Endothelial cell of umbilical vein (primary cell): ENCODE measurements at regions not wholly inside any gene's neighbourhood (a gene's known extent, or its start where the extent isn't known, plus 50 kb on each side); places are given as distances from the start of the nearest gene placed in this dataset.

ENCODE experiments used
- EZH2 ChIP-seq: IDR thresholded peaks from 2 replicates; pipeline ENCODE4 v1.6.1; 2012; ENCODE audit warnings: borderline replicate concordance, low read depth, mild to moderate bottlenecking, moderate library complexity, low read length, inconsistent platforms; ENCODE audit not compliant: severe bottlenecking
- FOS ChIP-seq: IDR thresholded peaks from 2 replicates; pipeline ENCODE4 v1.6.1; 2011; ENCODE audit warnings: mild to moderate bottlenecking, low read length, moderate library complexity, borderline replicate concordance; ENCODE audit not compliant: insufficient read depth
- GATA2 ChIP-seq: IDR thresholded peaks from 2 replicates; pipeline ENCODE4 v1.7.0; 2011; ENCODE audit warnings: low read depth, mild to moderate bottlenecking, moderate library complexity, mixed read lengths, low read length; ENCODE audit not compliant: insufficient read length, insufficient read depth
- JUN ChIP-seq: IDR thresholded peaks from 2 replicates; pipeline ENCODE4 v1.6.1; 2011; ENCODE audit warnings: borderline replicate concordance, low read depth; ENCODE audit not compliant: insufficient read length, insufficient read depth
- MAX ChIP-seq: IDR thresholded peaks from 2 replicates; pipeline ENCODE4 v1.6.1; 2011; ENCODE audit not compliant: insufficient read depth, insufficient read length
- MYC ChIP-seq: IDR thresholded peaks from one replicate; pipeline ENCODE4 v1.6.1; 2011; ENCODE audit warnings: mild to moderate bottlenecking, low read depth, low read length
- POLR2A ChIP-seq: IDR thresholded peaks from 2 replicates; pipeline ENCODE4 v1.6.1; 2012; ENCODE audit warnings: low read depth, mild to moderate bottlenecking, control low read depth, low read length
- POLR2AphosphoS5 ChIP-seq: IDR thresholded peaks from 2 replicates; pipeline ENCODE4 v1.6.1; 2012; ENCODE audit warnings: low read depth, mild to moderate bottlenecking, control low read depth, low read length, moderate library complexity; ENCODE audit not compliant: insufficient read depth
- TF ChIP-seq, protein P1 (sequence below), 2 donors: IDR thresholded peaks; 1 replicate in 1 of 2; 2 replicates in 1 of 2; pipeline ENCODE4 v1.5.1; 2011; ENCODE audit warnings: low read length in 2 of 2, mild to moderate bottlenecking in 2 of 2, moderate library complexity in 2 of 2, control low read depth in 1 of 2, inconsistent platforms in 1 of 2, low read depth in 1 of 2; ENCODE audit not compliant: insufficient read depth in 1 of 2; ENCODE audit errors: extremely low read depth in 1 of 2

GRCh38 chr2:176582990-176583481, 313.8 kb downstream of the MTX2 start:
- TF ChIP-seq, protein P1, sequence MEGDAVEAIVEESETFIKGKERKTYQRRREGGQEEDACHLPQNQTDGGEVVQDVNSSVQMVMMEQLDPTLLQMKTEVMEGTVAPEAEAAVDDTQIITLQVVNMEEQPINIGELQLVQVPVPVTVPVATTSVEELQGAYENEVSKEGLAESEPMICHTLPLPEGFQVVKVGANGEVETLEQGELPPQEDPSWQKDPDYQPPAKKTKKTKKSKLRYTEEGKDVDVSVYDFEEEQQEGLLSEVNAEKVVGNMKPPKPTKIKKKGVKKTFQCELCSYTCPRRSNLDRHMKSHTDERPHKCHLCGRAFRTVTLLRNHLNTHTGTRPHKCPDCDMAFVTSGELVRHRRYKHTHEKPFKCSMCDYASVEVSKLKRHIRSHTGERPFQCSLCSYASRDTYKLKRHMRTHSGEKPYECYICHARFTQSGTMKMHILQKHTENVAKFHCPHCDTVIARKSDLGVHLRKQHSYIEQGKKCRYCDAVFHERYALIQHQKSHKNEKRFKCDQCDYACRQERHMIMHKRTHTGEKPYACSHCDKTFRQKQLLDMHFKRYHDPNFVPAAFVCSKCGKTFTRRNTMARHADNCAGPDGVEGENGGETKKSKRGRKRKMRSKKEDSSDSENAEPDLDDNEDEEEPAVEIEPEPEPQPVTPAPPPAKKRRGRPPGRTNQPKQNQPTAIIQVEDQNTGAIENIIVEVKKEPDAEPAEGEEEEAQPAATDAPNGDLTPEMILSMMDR (IDR thresholded peaks at IDR 0.05; ENCODE audit: extremely low read depth in 1 of 2, insufficient read depth in 1 of 2, low read depth in 1 of 2, low read length in 2 of 2) = no peak
- TF ChIP-seq FOS = peak; percentile 98
- peak; percentile 77 for TF ChIP-seq POLR2AphosphoS5
- no peak for TF ChIP-seq POLR2A
- no peak for TF ChIP-seq EZH2
- TF ChIP-seq MAX = no peak
- no peak for TF ChIP-seq MYC
- TF ChIP-seq JUN = peak; percentile 81
- TF ChIP-seq GATA2 = peak; percentile 58
